Body of pancreas (tissue), 4 donors: ENCODE measurements at regions not wholly inside any gene's neighbourhood (a gene's known extent, or its start where the extent isn't known, plus 50 kb on each side); places are given as distances from the start of the nearest gene placed in this dataset.

Experiments
- ATAC-seq: fragments of 150-250 bp; one replicate; pipeline ENCODE4 v1.9.1; 2016
- DNase-seq, 4 donors: peaks; one replicate each; pipeline ENCODE4 v3.0.0-alpha.2; 2019
- H3K27ac ChIP-seq, 4 donors: fragments of 200-600 bp; sonication (generic); 1 replicate in 3 of 4; 2 replicates in 1 of 4; pipeline versions ENCODE4 v1.5.1 to v1.6.1; 2016 to 2019; ENCODE audit warnings: mild to moderate bottlenecking in 1 of 4, mixed read lengths in 1 of 4, moderate library complexity in 1 of 4
- H3K27me3 ChIP-seq, 2 donors: fragments of 200-600 bp; sonication (generic); one replicate each; pipeline ENCODE4 v1.6.0; 2016; ENCODE audit warnings: mild to moderate bottlenecking in 1 of 2
- H3K36me3 ChIP-seq, 2 donors: fragments of 200-600 bp; sonication (generic); replicated peaks in 1 of 2; 2 replicates each; pipeline ENCODE4 v1.5.1; 2016; ENCODE audit warnings: low read depth in 2 of 2; ENCODE audit not compliant: insufficient read depth in 1 of 2
- H3K4me1 ChIP-seq: fragments of 200-600 bp; sonication (generic); one replicate; pipeline ENCODE4 v1.6.0; 2016
- H3K4me3 ChIP-seq, 2 donors: fragments of 200-600 bp; sonication (generic); 1 replicate in 1 of 2; 2 replicates in 1 of 2; pipeline ENCODE4 v1.5.1; 2016 to 2019
- H3K9me3 ChIP-seq, 3 donors: fragments of 200-600 bp; sonication (generic); 1 replicate in 2 of 3; 2 replicates in 1 of 3; pipeline ENCODE4 v1.5.1; 2016
- CTCF ChIP-seq, 7 experiments: fragments of 450-650 bp in 4 of 7; fragments of 200-600 bp in 3 of 7; sonication (generic) in 3 of 7; IDR thresholded peaks; one replicate each; pipeline ENCODE4 v1.5.1; 2016 to 2019; ENCODE audit warnings: antibody characterized with exemption in 7 of 7
- POLR2A ChIP-seq, 3 donors: fragments of 450-650 bp; IDR thresholded peaks; one replicate each; pipeline ENCODE4 v1.6.1; 2016; ENCODE audit warnings: antibody characterized with exemption in 3 of 3, mild to moderate bottlenecking in 2 of 3
- WGBS, 2 donors: methylation state at CpG; one replicate each; pipeline ENCODE4 v1.1.5; 2017; 5-methylcytosine and 5-hydroxymethylcytosine counted together
- intact Hi-C: fragments of 100-400 bp; cut with DNase I; formaldehyde crosslinking; loops from one replicate; pipeline ENCODE4 v1.15.1; 2023

GRCh38 chr2:48169141-48169592 lies 145.3 kb upstream of the FOXN2 start:
- intact Hi-C loops = no loop called here
- 65 to 66% methylated on average over 2 of the region's 2 CpGs for WGBS, 2 donors
- peak in 1 of 4 donors; percentile 31 for DNase-seq
- Histone ChIP-seq H3K36me3 (no peaks in the 10 kb centered on the region), H3K27ac (peak overlapping the region in 1 of 4 donors; percentile 47), H3K9me3 (no peaks in the 10 kb centered on the region), H3K27me3 (no peaks in the 10 kb centered on the region), H3K4me3 (no peak overlapping the region), H3K4me1 (no peaks in the 10 kb centered on the region)
- no peak for ATAC-seq
- no peak for TF ChIP-seq CTCF (IDR thresholded peaks at IDR 0.05)
- TF ChIP-seq POLR2A (IDR thresholded peaks at IDR 0.05) = no peak

- WGBS, 2 donors = 79 to 89% methylated on average over 4 of the region's 4 CpGs
- ATAC-seq (no peak), DNase-seq (no peak)
- Histone ChIP-seq H3K36me3 (no peaks in the 10 kb centered on the region), H3K27me3 (no peaks in the 10 kb centered on the region), H3K27ac (no peak overlapping the region), H3K9me3 (no peaks in the 10 kb centered on the region), H3K4me3 (no peak overlapping the region), H3K4me1 (no peaks in the 10 kb centered on the region)
- intact Hi-C loops = no loop called here
- TF ChIP-seq POLR2A (IDR thresholded peaks at IDR 0.05) (no peak), CTCF (IDR thresholded peaks at IDR 0.05) (no peak)
Observed at GRCh38 chr2:48170281-48170680, 144.2 kb upstream of the FOXN2 start.

- WGBS, 2 donors = 93 to 96% methylated on average over 3 of the region's 3 CpGs
- TF ChIP-seq CTCF (IDR thresholded peaks at IDR 0.05) (no peak), POLR2A (IDR thresholded peaks at IDR 0.05) (no peak)
- H3K27ac ChIP-seq = no peak overlapping the region
- no peak overlapping the region for H3K4me3 ChIP-seq
- no peaks in the 10 kb centered on the region for H3K36me3 ChIP-seq
- no peak for DNase-seq
- no peaks in the 10 kb centered on the region for H3K27me3 ChIP-seq
- intact Hi-C loops = no loop called here
- ATAC-seq = no peak
- no peaks in the 10 kb centered on the region for H3K4me1 ChIP-seq
- H3K9me3 ChIP-seq = no peaks in the 10 kb centered on the region
Observed at GRCh38 chr2:48173141-48173540, 141.3 kb upstream of the FOXN2 start.

- WGBS, 2 donors = 57 to 65% methylated on average over 2 of the region's 2 CpGs
- Histone ChIP-seq H3K27me3 (no peaks in the 10 kb centered on the region), H3K27ac (no peak overlapping the region), H3K36me3 (no peaks in the 10 kb centered on the region), H3K9me3 (no peaks in the 10 kb centered on the region), H3K4me1 (no peaks in the 10 kb centered on the region), H3K4me3 (no peak overlapping the region)
- no peak for TF ChIP-seq POLR2A (IDR thresholded peaks at IDR 0.05)
- no peak for TF ChIP-seq CTCF (IDR thresholded peaks at IDR 0.05)
- intact Hi-C loops = no loop called here
- ATAC-seq = no peak
- DNase-seq = peak in 1 of 4 donors; percentile 30
Observed at GRCh38 chr2:48174503-48174902, 140.0 kb upstream of the FOXN2 start.

- 32 to 40% methylated on average over 4 of the region's 4 CpGs for WGBS, 2 donors
- no peak overlapping the region for H3K27ac ChIP-seq
- ATAC-seq (no peak), DNase-seq (no peak)
- TF ChIP-seq POLR2A (IDR thresholded peaks at IDR 0.05) (no peak), CTCF (IDR thresholded peaks at IDR 0.05) (no peak)
- H3K27me3 ChIP-seq = no peaks in the 10 kb centered on the region
- intact Hi-C loops = no loop called here
- H3K9me3 ChIP-seq = no peaks in the 10 kb centered on the region
- H3K36me3 ChIP-seq = no peaks in the 10 kb centered on the region
- no peak overlapping the region for H3K4me3 ChIP-seq
- H3K4me1 ChIP-seq = no peaks in the 10 kb centered on the region
Observed at GRCh38 chr2:48175254-48175653, 139.2 kb upstream of the FOXN2 start.
